Mesendoderm (in vitro differentiated cells): ENCODE measurements at regions not wholly inside any gene's neighbourhood (a gene's known extent, or its start where the extent isn't known, plus 50 kb on each side); places are given as distances from the start of the nearest gene placed in this dataset.
"Not testable (repeated sequence)": the region's sequence is repeated elsewhere in the genome, so short reads cannot be mapped to it uniquely, and the experiment has no call there.

Experiments
- DNase-seq: peaks from one replicate; pipeline ENCODE4 v3.0.0; 2013
- H2AK5ac ChIP-seq: 2 replicates; pipeline ENCODE4 v1.6.1; 2013; ENCODE audit warnings: low read length, inconsistent platforms
- H2BK120ac ChIP-seq: 2 replicates; pipeline ENCODE4 v1.6.1; 2013; ENCODE audit warnings: low read depth, mild to moderate bottlenecking, low read length, moderate library complexity, mixed read lengths
- H2BK15ac ChIP-seq: replicated peaks from 2 replicates; pipeline ENCODE4 v1.6.1; 2013; ENCODE audit warnings: low read depth, mild to moderate bottlenecking, moderate library complexity
- H2BK5ac ChIP-seq: 2 replicates; pipeline ENCODE4 v1.6.1; 2013; ENCODE audit warnings: low read length, inconsistent platforms
- H3K18ac ChIP-seq: 2 replicates; pipeline ENCODE4 v1.6.1; 2013; ENCODE audit warnings: mild to moderate bottlenecking, low read length, mixed read lengths
- H3K23ac ChIP-seq: one replicate; pipeline ENCODE4 v1.6.1; 2013; ENCODE audit warnings: low read length
- H3K27ac ChIP-seq: 2 replicates; pipeline ENCODE4 v1.5.1; 2013; ENCODE audit warnings: low read depth, mild to moderate bottlenecking, inconsistent platforms, low read length, moderate library complexity
- H3K27me3 ChIP-seq: 2 replicates; pipeline ENCODE4 v1.6.1; 2013; ENCODE audit warnings: low read length, control low read depth, mild to moderate bottlenecking, inconsistent platforms; ENCODE audit not compliant: insufficient read depth, poor library complexity
- H3K36me3 ChIP-seq: 2 replicates; pipeline ENCODE4 v1.6.1; 2013; ENCODE audit warnings: low read length, inconsistent platforms; ENCODE audit not compliant: control insufficient read depth, insufficient read depth
- H3K4ac ChIP-seq: one replicate; pipeline ENCODE4 v1.6.1; 2013; ENCODE audit warnings: low read depth, mild to moderate bottlenecking, low read length, moderate library complexity
- H3K4me1 ChIP-seq: 2 replicates; pipeline ENCODE4 v1.6.1; 2013; ENCODE audit warnings: low read depth, low read length, inconsistent platforms; ENCODE audit not compliant: control insufficient read depth
- H3K4me2 ChIP-seq: 2 replicates; pipeline ENCODE4 v1.6.1; 2013; ENCODE audit warnings: low read length
- H3K4me3 ChIP-seq: 2 replicates; pipeline ENCODE4 v1.5.1; 2013; ENCODE audit warnings: mild to moderate bottlenecking, low read length
- H3K56ac ChIP-seq: one replicate; pipeline ENCODE4 v1.6.1; 2013; ENCODE audit warnings: low read length
- H3K79me1 ChIP-seq: 2 replicates; pipeline ENCODE4 v1.6.1; 2013; ENCODE audit warnings: low read length, inconsistent platforms
- H3K79me2 ChIP-seq: 2 replicates; pipeline ENCODE4 v1.6.1; 2013; ENCODE audit warnings: mild to moderate bottlenecking, low read length; ENCODE audit not compliant: control insufficient read depth, insufficient read depth
- H3K9ac ChIP-seq: 2 replicates; pipeline ENCODE4 v1.6.1; 2013; ENCODE audit warnings: low read length, inconsistent platforms
- H4K5ac ChIP-seq: one replicate; pipeline ENCODE4 v1.6.1; 2013; ENCODE audit warnings: low read length
- H4K8ac ChIP-seq: one replicate; pipeline ENCODE4 v1.6.1; 2013; ENCODE audit warnings: low read depth, mild to moderate bottlenecking, control low read depth, low read length, moderate library complexity
- WGBS: extraction: QIAGEN DNeasy Blood & Tissue Kit; methylation state at CpG from one replicate; pipeline ENCODE4 v1.1.7; 2013; ENCODE audit warnings: low lambda C conversion rate, missing lambda C conversion rate; ENCODE audit not compliant: insufficient coverage; ENCODE audit errors: extremely low coverage; 5-methylcytosine and 5-hydroxymethylcytosine counted together

GRCh38 chr14:34140127-34140526 lies 189.3 kb upstream of the EGLN3 start:
- H2BK120ac ChIP-seq, H3K4me1 ChIP-seq, H3K4me3 ChIP-seq, H3K9ac ChIP-seq, H4K5ac ChIP-seq, H3K79me2 ChIP-seq, H2AK5ac ChIP-seq, H3K27ac ChIP-seq, H3K27me3 ChIP-seq, H3K56ac ChIP-seq, DNase-seq, H4K8ac ChIP-seq, H3K4ac ChIP-seq, H3K4me2 ChIP-seq, H2BK5ac ChIP-seq, H3K36me3 ChIP-seq, H2BK15ac ChIP-seq, H3K79me1 ChIP-seq, H3K18ac ChIP-seq, H3K23ac ChIP-seq: not testable (repeated sequence)
- WGBS, result no CpG with 5 or more reads among the region's 6 CpGs

- H3K18ac ChIP-seq, H3K79me1 ChIP-seq, H3K27me3 ChIP-seq, H3K4me3 ChIP-seq, H3K4ac ChIP-seq, H2BK120ac ChIP-seq, H4K5ac ChIP-seq, H2BK15ac ChIP-seq, H3K23ac ChIP-seq, H3K79me2 ChIP-seq, H3K9ac ChIP-seq, H2BK5ac ChIP-seq, H2AK5ac ChIP-seq, H3K36me3 ChIP-seq, H3K27ac ChIP-seq, H3K4me1 ChIP-seq, H4K8ac ChIP-seq, H3K56ac ChIP-seq, H3K4me2 ChIP-seq: not testable (repeated sequence)
- peak; percentile 67 for DNase-seq
- no CpG with 5 or more reads among the region's 13 CpGs for WGBS
Observed at GRCh38 chr14:34139160-34140121, 188.6 kb upstream of the EGLN3 start.

GRCh38 chr14:34138175-34138574 lies 187.3 kb upstream of the EGLN3 start:
- no peak overlapping the region for H4K8ac ChIP-seq
- no peak for DNase-seq
- H3K4me1 ChIP-seq, result no peaks in the 10 kb centered on the region
- no peak overlapping the region for H3K4ac ChIP-seq
- H3K36me3 ChIP-seq, result no peaks in the 10 kb centered on the region
- no peak overlapping the region for H3K4me3 ChIP-seq
- H3K23ac ChIP-seq, result no peak overlapping the region
- H3K56ac ChIP-seq, result no peak overlapping the region
- H2BK5ac ChIP-seq, result no peak overlapping the region
- no peak overlapping the region for H3K18ac ChIP-seq
- H3K79me2 ChIP-seq, result no peaks in the 10 kb centered on the region
- no peak overlapping the region for H3K9ac ChIP-seq
- H4K5ac ChIP-seq, result no peak overlapping the region
- no CpG with 5 or more reads among the region's 4 CpGs for WGBS
- H2AK5ac ChIP-seq, result no peak overlapping the region
- H2BK120ac ChIP-seq, result no peak overlapping the region
- no peaks in the 10 kb centered on the region for H3K27me3 ChIP-seq
- no peak overlapping the region for H3K27ac ChIP-seq
- no peak overlapping the region for H3K4me2 ChIP-seq
- no peaks in the 10 kb centered on the region for H3K79me1 ChIP-seq
- H2BK15ac ChIP-seq, result no peak overlapping the region

GRCh38 chr14:34137001-34137745 lies 186.3 kb upstream of the EGLN3 start:
- Histone ChIP-seq H3K4ac (no peak overlapping the region), H3K4me2 (no peak overlapping the region), H2BK120ac (no peak overlapping the region), H2AK5ac (no peak overlapping the region), H3K9ac (no peak overlapping the region), H2BK5ac (no peak overlapping the region), H3K27ac (no peak overlapping the region), H3K27me3 (no peaks in the 10 kb centered on the region), H3K36me3 (no peaks in the 10 kb centered on the region), H4K8ac (no peak overlapping the region), H3K4me3 (no peak overlapping the region), H3K79me1 (no peaks in the 10 kb centered on the region), H3K23ac (no peak overlapping the region), H4K5ac (no peak overlapping the region), H3K4me1 (no peaks in the 10 kb centered on the region), H3K56ac (no peak overlapping the region), H2BK15ac (no peak overlapping the region), H3K79me2 (no peaks in the 10 kb centered on the region), H3K18ac (no peak overlapping the region)
- no CpG with 5 or more reads among the region's 3 CpGs for WGBS
- DNase-seq, result no peak

GRCh38 chr14:34135492-34135891 lies 184.6 kb upstream of the EGLN3 start:
- Histone ChIP-seq H3K4me1 (no peaks in the 10 kb centered on the region), H2AK5ac (no peak overlapping the region), H3K4me3 (no peak overlapping the region), H3K79me2 (no peaks in the 10 kb centered on the region), H3K18ac (no peak overlapping the region), H3K79me1 (no peaks in the 10 kb centered on the region), H3K4ac (no peak overlapping the region), H2BK120ac (no peak overlapping the region), H4K8ac (no peak overlapping the region), H2BK15ac (no peak overlapping the region), H3K9ac (no peak overlapping the region), H3K27me3 (no peaks in the 10 kb centered on the region), H2BK5ac (no peak overlapping the region), H3K23ac (no peak overlapping the region), H3K4me2 (no peak overlapping the region), H3K56ac (no peak overlapping the region), H4K5ac (no peak overlapping the region), H3K36me3 (no peaks in the 10 kb centered on the region), H3K27ac (no peak overlapping the region)
- no peak for DNase-seq
- WGBS, result no CpG with 5 or more reads among the region's 7 CpGs
